Stimulated activated CD4-positive, alpha-beta T cell treated with anti-CD3 and anti-CD28 coated beads, Interleukin-4, amount 100 ng/mL, for 4 hours (primary cell): ENCODE measurements at regions not wholly inside any gene's neighbourhood (a gene's known extent, or its start where the extent isn't known, plus 50 kb on each side); places are given as distances from the start of the nearest gene placed in this dataset.

Source experiments
- DNase-seq, 2 experiments: peaks; one replicate each; pipeline ENCODE4 v3.0.0-alpha.2; 2020

GRCh38 chr17:33651686-33652085 is 358.6 kb upstream of the ASIC2 start:
- no peak for DNase-seq

- DNase-seq = no peak
These were observed 359.8 kb upstream of the ASIC2 start for GRCh38 chr17:33652731-33653398.

- no peak for DNase-seq
These were observed 360.3 kb upstream of the ASIC2 start for GRCh38 chr17:33653399-33653788.

- no peak for DNase-seq
These were observed 364.1 kb upstream of the ASIC2 start for GRCh38 chr17:33657181-33657580.

- DNase-seq = no peak
These were observed 368.9 kb upstream of the ASIC2 start for GRCh38 chr17:33661975-33662374.

- no peak for DNase-seq
These were observed 371.2 kb upstream of the ASIC2 start for GRCh38 chr17:33664116-33664840.

GRCh38 chr17:33667052-33667509 is 374.0 kb upstream of the ASIC2 start:
- peak in 1 of 2 experiments; percentile 19 for DNase-seq

GRCh38 chr17:33667671-33668070 is 374.6 kb upstream of the ASIC2 start:
- DNase-seq = no peak

- DNase-seq = no peak
These were observed 375.4 kb upstream of the ASIC2 start for GRCh38 chr17:33668516-33668915.

- no peak for DNase-seq
These were observed 378.4 kb upstream of the ASIC2 start for GRCh38 chr17:33671491-33671890.

GRCh38 chr17:33674685-33675084 is 381.6 kb upstream of the ASIC2 start:
- DNase-seq = peak; percentile 12 to 26

- DNase-seq = no peak
These were observed 383.3 kb upstream of the ASIC2 start for GRCh38 chr17:33676444-33676843.

GRCh38 chr17:33679595-33679994 is 386.5 kb upstream of the ASIC2 start:
- DNase-seq = no peak

GRCh38 chr17:33680472-33680871 is 387.4 kb upstream of the ASIC2 start:
- no peak for DNase-seq

GRCh38 chr17:33682599-33682998 is 389.5 kb upstream of the ASIC2 start:
- DNase-seq = no peak

- DNase-seq = no peak
These were observed 391.6 kb upstream of the ASIC2 start for GRCh38 chr17:33684735-33685134.

- no peak for DNase-seq
These were observed 393.1 kb upstream of the ASIC2 start for GRCh38 chr17:33686171-33686570.

- no peak for DNase-seq
These were observed 394.7 kb upstream of the ASIC2 start for GRCh38 chr17:33687831-33688230.

GRCh38 chr17:33688771-33689170 is 395.7 kb upstream of the ASIC2 start:
- DNase-seq = no peak

- no peak for DNase-seq
These were observed 396.6 kb upstream of the ASIC2 start for GRCh38 chr17:33689725-33690124.

GRCh38 chr17:33695431-33695830 is 402.3 kb upstream of the ASIC2 start:
- DNase-seq = no peak

GRCh38 chr17:33696102-33696501 is 403.0 kb upstream of the ASIC2 start:
- no peak for DNase-seq

GRCh38 chr17:33697557-33697956 is 404.5 kb upstream of the ASIC2 start:
- DNase-seq = no peak

- no peak for DNase-seq
These were observed 408.8 kb upstream of the ASIC2 start for GRCh38 chr17:33701910-33702309.

GRCh38 chr17:33704856-33705255 is 411.8 kb upstream of the ASIC2 start:
- no peak for DNase-seq
